ENCODE measurements at regions not wholly inside any gene's neighbourhood (a gene's known extent, or its start where the extent isn't known, plus 50 kb on each side); places are given as distances from the start of the nearest gene placed in this dataset.

GRCh38 chr14:93870377-93870776, 56.8 kb upstream of the FAM181A start:
- no peak for DNase-seq

- DNase-seq = no peak
These were observed 57.7 kb upstream of the FAM181A start for GRCh38 chr14:93869427-93869826.

GRCh38 chr14:93868165-93868564, 59.0 kb upstream of the FAM181A start:
- DNase-seq = no peak

GRCh38 chr14:93862265-93862664, 64.9 kb upstream of the FAM181A start:
- no peak for DNase-seq

GRCh38 chr14:93861836-93862235, 65.3 kb upstream of the FAM181A start:
- no peak for DNase-seq

GRCh38 chr14:93859957-93860356, 67.2 kb upstream of the FAM181A start:
- DNase-seq = peak; percentile 5

GRCh38 chr14:93858896-93859295, 68.2 kb upstream of the FAM181A start:
- no peak for DNase-seq

GRCh38 chr14:93857500-93858283, 69.4 kb upstream of the PRIMA1 start:
- no peak for DNase-seq

GRCh38 chr14:93857081-93857480, 68.8 kb upstream of the PRIMA1 start:
- DNase-seq = no peak

- no peak for DNase-seq
These were observed 67.5 kb upstream of the PRIMA1 start for GRCh38 chr14:93855737-93856136.

- DNase-seq = no peak
These were observed 59.2 kb upstream of the PRIMA1 start for GRCh38 chr14:93847473-93847872.

GRCh38 chr14:93838238-93838637, 50.0 kb upstream of the PRIMA1 start:
- DNase-seq = no peak
